ENCODE measurements at regions not wholly inside any gene's neighbourhood (a gene's known extent, or its start where the extent isn't known, plus 50 kb on each side); places are given as distances from the start of the nearest gene placed in this dataset.
"Not testable (repeated sequence)": the region's sequence is repeated elsewhere in the genome, so short reads cannot be mapped to it uniquely, and the experiment has no call there.

DNA sequence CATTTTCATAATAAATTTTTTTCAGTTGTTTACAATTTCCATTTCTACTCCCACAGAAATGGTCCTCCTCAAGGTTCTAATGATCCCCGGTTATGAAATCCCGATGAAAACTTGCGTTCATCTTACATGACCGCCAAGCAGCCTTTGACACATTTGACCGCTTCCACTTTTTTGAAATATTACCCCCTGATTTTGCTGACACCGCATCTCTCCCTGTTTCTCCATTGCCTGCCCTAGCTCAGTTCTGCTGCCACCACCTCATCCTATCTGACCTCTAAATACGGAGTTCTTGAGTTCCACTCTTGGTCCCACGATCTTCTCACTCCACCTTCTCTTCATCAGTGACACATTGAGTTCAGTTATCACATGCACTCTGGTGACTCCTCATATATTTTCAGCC lies 74.1 kb downstream of the SLC35B3 start:
- DNase-seq = no peak

DNA sequence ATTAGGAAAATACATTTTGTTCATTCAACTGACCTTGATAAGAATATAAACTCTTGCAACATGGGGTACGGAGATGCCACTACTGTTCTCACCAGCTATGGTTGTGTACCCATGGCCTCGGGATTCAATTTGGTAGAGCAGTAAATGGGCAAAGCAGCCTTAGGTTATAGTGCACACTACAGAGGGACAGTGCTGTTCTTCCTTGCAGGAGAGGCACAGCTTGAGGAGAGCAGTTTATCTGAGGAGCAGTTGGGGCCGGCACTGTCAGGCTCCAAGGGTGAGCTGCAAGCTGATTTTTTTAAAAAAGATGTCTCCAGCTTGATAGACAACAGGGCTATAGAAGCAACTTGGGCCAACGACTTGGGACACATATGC lies 82.4 kb downstream of the SLC35B3 start:
- no peak for DNase-seq

DNA sequence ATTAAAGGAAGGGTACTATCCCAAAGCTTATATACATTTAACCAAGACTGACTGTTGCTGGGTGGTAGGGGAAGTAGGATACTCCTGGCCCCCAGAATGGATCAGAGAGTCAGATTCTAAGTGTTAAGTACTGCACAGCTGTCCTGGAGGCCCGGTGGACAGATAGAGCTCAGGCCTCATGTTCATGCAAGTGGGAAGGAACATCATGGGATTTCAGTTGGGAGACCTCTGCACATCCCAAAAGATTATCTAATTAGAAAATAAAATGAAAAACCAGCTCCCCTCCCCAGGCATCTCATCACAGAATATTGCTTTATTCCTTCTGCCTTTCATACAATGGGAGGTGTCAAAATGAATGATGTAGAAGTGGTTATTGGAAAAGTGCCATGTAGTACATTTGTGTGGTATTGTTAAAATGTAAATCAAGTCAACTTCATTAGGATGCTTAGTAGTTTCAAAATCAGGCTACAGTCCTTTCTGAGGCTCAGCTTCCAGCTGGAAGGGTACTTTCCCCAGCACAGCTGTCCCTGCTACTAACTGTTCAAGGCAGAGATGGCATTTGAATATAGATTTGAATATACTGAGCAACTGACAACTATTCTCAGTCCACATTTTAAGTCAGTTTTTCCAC lies 82.9 kb downstream of the SLC35B3 start:
- no peak for DNase-seq

DNA sequence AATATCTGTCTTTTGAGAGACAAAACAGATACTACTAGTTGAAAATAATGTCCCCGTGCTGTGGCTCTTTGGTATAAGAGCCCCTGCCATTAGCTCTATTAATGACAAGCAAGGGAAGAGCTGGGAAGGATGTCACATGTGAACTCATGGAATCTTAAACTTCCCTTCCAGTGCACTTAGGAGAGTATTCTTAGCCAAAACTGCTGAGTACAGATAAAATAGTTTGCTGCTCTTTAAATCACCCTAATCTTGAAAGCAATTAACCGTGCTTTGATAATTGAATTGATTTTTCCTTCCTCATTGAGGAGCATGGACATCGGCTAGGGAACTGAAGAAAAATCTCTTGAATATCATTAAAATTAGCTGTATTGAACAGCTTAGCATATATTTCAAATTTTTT lies 91.7 kb downstream of the SLC35B3 start:
- no peak for DNase-seq

- no peak for DNase-seq
These were observed 93.0 kb downstream of the SLC35B3 start for GRCh38 chr6:8342241-8342819.

DNA sequence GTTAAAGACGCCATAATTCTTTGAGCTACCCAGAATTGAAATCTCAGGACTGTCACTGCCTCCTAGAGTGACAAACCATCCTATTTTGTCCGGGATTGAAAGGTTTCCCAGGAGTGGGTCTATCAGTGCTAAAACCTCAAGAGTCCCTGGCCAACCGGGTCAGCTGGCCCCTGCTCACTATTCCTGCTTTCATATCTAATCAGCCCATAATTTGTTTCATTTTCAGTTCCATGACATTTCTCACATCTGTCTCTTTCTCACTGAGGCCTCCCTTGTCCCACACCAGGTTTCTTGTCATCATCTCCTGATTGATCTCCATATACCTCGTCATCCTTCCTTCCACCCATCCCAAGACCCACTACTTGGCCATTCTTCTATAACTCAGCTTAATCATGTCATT lies 98.2 kb downstream of the SLC35B3 start:
- DNase-seq = no peak

DNA sequence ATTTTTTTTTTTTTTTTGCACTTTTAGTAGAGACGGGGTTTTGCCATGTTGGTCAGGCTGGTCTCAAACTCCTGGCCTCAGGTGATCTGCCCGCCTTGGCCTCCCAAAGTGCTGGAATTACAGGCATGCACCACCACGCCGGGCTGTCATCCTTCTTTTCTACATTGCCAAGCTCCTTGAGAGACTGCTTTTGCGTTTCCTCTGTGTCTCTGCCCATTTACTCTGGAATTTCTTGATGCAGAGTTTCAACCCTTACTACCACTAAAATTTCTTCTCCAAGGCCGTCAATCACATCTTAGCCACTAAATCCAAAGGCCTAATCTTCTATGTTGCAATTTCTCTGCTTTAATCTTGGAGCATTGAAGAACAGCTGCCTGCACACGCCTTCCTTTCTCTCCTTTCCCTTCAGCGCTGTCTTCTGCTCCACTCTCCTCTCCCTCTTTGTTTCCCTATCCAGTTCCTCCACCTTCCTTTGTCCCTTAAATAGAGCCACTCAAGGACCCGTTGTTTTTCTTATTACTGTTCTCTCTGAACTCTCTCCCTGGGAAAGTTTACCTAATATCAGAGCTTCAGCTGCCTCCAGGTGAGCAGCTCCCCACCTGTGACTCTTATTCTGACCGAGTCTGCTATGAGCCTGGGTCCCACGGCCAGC lies 98.8 kb downstream of the SLC35B3 start:
- DNase-seq = no peak

DNA sequence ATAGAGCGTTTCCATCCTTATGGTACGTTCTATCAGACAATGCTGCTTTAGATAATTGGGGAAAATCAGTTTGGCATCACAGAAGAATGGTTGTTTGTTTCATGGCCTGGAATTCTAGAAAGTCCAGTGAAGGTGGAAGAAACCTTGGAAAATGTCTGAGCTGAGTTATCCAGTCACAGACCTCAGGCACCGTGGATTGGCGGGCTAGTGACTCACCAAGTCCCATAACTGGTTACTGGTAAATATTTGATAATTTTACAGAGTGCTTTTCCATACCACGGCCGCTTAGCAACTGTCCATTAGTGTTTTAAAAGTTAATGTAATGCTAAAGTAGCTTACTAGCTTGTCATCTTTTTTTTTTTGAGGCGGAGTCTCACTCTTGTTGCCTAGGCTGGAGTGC lies 99.4 kb downstream of the SLC35B3 start:
- DNase-seq = no peak

DNA sequence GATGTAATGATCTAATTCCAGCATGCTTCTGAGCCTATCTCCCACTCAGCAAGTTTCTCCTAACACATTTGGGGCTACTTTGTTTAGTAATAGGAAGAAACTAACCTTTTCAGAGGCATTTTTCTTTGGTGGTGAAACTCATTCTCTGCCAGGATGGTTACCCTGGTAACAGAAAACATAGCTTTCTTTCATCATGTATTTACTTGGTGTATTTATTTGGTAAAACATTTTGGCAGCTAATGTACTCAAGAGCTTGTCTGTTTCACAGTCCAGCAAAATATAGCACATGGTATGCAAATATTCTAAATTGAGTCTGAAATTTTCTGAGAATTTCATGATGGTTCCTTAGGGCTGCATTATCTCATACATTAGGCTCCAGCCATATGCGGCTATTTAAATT lies 100.0 kb downstream of the SLC35B3 start:
- no peak for DNase-seq

DNA sequence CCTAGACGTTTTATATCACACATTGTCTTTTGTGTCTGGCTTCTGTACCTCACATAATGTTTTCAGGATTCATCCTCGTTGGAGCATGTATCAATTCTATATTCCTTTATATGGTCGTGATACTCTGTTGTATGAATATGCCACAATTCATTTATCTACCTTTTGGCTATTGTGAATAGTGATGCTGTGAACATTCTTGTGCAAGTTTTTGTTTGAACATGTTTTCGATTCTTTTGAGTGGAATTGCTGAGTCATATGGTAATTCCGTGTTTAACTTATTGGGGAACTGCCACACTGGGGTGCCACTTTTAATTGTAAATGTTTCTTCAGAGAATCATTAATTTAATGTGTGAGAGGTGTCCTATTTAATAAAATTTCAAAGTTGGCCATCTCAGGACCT lies 101.2 kb downstream of the SLC35B3 start:
- no peak for DNase-seq

GRCh38 chr6:8329562-8329961 lies 105.8 kb downstream of the SLC35B3 start:
- no peak for DNase-seq

DNA sequence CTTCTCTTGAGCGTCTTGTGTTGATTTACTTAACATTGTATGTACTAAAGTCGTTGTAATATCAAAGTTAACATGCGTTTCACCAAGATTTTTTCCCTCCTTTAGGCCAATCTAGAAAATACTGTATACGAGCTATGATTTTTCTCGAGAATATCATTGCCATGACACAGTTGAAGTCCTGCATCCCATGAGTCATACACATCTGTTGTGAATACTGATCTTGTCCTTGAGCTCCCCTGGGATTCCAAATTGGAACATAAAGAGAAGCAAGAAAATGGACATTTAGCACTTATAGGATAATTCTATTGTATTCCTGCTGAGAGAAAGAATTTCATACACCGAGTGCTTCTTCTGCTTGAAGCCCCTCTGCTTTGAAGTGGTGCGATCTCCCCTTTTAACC lies 109.6 kb downstream of the SLC35B3 start:
- no peak for DNase-seq

DNA sequence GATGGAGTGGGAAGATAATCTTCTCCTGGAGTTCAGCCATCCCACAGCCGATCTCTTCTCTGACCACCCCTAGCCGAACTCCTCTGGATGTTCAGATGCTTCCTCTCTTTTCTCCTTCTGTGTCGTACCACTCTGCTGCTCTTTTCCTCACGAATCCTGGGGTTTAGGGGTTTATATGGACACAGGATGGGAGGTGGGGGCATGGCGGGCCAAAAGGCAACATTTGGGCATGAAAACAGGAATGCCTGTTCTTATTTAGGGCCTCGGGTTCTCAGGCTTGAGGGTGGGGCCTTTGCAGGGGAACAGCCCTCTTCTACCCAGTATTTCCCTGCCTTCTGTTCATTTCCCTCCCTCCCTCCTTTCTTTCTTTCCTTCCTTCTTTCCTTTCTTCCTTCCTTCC lies 112.7 kb downstream of the SLC35B3 start:
- no peak for DNase-seq

- DNase-seq = no peak
These were observed 113.5 kb downstream of the SLC35B3 start for GRCh38 chr6:8321671-8322404.

GRCh38 chr6:8315154-8315553 lies 120.2 kb downstream of the SLC35B3 start:
- DNase-seq = no peak

DNA sequence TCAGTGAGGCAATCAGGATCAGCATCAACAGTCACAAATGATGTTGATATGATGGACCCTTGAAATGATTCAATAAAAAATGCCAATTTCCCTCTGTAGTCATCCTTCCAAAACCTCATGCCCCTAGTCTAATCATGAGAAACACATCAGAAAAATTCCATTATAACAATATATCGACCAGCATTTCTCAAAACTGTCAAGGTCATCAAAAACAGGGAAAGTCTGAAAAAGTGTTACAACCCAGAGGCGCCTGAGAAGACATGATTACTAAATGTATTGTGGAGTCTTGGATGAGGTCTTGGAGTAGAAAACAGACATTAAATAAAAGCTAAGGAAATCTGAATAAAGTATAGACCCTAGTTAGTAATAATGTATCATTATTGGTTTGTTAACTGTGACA lies 133.8 kb downstream of the SLC35B3 start:
- no peak for DNase-seq

GRCh38 chr6:8299034-8299433 lies 136.3 kb downstream of the SLC35B3 start:
- no peak for DNase-seq

DNA sequence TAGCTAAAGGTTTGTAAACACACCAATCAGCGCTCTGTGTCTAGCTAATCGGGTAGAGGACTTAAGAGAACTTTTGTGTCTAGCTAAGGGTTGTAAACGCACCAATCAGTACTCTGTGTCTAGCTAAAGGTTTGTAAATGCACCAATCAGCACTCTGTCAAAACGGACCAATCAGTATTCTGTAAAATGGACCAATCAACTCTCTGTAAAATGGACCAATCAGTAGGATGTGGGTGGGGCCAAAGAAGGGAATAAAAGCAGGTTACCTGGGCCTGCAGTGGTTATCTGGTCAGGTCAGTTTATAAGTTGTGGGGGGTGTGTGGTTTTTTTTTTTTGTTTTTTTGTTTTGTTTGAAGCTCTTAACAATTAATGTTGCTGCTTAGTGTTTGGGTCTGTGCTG lies 152.4 kb downstream of the SLC35B3 start:
- not testable (repeated sequence) for DNase-seq

DNA sequence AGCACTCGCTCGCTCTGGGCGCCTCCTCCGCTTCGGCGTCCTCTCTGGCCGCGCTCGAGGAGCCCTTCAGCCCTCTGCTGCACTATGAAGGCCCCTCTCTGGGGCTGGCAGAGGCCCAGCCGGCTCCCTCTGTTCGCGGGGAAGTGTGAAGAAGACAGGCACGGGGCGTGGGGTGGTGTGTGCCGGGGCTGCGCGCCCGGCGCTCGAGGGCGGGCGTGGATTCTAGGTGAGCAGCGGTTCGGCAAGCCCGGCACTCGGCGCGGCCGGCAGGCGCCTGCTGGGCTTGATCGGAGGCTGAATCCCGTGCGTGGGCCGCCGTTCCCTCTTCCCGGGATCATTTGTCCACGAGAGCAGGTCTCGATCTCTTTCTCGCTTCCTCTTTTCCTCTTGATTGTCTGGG lies 153.0 kb downstream of the SLC35B3 start:
- DNase-seq = no peak

DNA sequence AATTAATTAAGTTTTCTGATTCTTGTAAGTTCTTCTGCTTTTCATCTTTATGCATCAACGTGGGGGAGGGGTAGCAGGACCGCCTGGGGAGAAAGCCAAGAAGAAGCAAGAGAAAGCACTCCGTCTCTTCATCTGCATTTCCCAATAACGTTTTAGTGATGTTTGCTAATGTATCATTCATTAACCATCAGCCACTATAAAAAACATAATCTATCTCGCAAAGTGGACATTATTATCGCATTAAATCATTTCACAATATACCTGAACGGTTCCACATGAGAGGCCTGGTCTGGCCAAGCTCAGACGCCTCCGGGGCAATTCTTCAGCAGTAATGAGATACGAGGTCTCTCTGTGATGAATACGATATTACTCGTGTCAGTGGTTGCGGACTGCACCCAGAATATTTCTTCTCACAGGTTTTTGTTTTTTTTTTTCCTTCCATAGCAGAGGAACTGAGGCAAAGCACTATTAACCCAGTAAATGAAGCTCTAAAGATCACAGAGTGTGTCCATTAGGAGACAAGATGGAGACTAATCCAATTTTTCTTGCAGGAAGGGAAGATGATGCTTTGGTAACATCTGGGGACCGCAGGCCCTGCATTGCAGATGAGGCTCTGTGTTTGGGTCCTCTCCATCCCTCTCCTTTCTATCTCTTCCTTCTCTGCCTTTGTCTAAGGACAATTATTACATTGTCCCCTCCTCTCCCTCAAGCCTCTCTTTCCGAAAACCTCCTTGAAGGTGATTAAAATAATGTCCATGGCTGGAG lies 156.1 kb downstream of the SLC35B3 start:
- DNase-seq = no peak

GRCh38 chr6:8278562-8278961 lies 156.8 kb downstream of the SLC35B3 start:
- no peak for DNase-seq

DNA sequence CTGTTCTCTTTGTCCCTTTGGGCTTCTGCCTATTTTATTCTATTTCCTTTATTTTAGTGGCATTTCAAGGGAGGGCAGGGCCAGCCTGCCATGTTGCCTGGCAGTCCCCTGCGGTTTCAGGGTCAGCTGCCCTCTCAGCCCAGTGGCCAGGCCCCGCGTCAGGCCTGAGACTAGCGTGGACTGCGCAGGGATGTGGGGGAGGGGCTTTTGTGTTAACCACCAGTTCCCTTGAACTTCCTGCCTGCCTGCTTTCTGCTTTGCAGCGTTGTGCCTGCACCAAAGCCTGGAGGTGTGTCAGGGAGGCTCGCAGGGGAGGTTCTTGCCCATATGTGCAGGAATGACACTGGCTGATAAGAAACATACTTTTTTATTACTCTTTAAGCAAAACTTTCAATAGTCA lies 157.6 kb downstream of the SLC35B3 start:
- peak; percentile 8 for DNase-seq

GRCh38 chr6:8276148-8276547 lies 159.2 kb downstream of the SLC35B3 start:
- no peak for DNase-seq
